ENCODE measurements at regions not wholly inside any gene's neighbourhood (a gene's known extent, or its start where the extent isn't known, plus 50 kb on each side); places are given as distances from the start of the nearest gene placed in this dataset.
A peak's percentile ranks its signal among the peaks of the same experiment; 100 is the strongest.

- no peak for DNase-seq
Observed at GRCh38 chr17:77493901-77494663, 353.3 kb downstream of the SEC14L1 start.

- DNase-seq, result peak; percentile 67
Observed at GRCh38 chr17:77494664-77495435, 354.1 kb downstream of the SEC14L1 start.

GRCh38 chr17:77495575-77495974 is 354.8 kb downstream of the SEC14L1 start:
- DNase-seq, result no peak

GRCh38 chr17:77496401-77496801 is 355.6 kb downstream of the SEC14L1 start:
- DNase-seq, result no peak

- no peak for DNase-seq
Observed at GRCh38 chr17:77496831-77497577, 356.2 kb downstream of the SEC14L1 start.

- no peak for DNase-seq
Observed at GRCh38 chr17:77497578-77497934, 356.8 kb downstream of the SEC14L1 start.

- no peak for DNase-seq
Observed at GRCh38 chr17:77498091-77498741, 357.4 kb downstream of the SEC14L1 start.

- no peak for DNase-seq
Observed at GRCh38 chr17:77498791-77499698, 358.3 kb downstream of the SEC14L1 start.

- DNase-seq, result no peak
Observed at GRCh38 chr17:77499699-77500435, 359.1 kb downstream of the SEC14L1 start.

- DNase-seq, result peak; percentile 15
Observed at GRCh38 chr17:77501101-77501566, 360.4 kb downstream of the SEC14L1 start.

- DNase-seq, result no peak
Observed at GRCh38 chr17:77501751-77502625, 361.2 kb downstream of the SEC14L1 start.

GRCh38 chr17:77502626-77503292 is 362.0 kb downstream of the SEC14L1 start:
- DNase-seq, result no peak

GRCh38 chr17:77503293-77503655 is 362.5 kb downstream of the SEC14L1 start:
- no peak for DNase-seq

- no peak for DNase-seq
Observed at GRCh38 chr17:77503916-77504651, 363.3 kb downstream of the SEC14L1 start.

GRCh38 chr17:77504652-77505155 is 363.9 kb downstream of the SEC14L1 start:
- DNase-seq, result no peak

- no peak for DNase-seq
Observed at GRCh38 chr17:77505181-77505639, 364.4 kb downstream of the SEC14L1 start.

- DNase-seq, result no peak
Observed at GRCh38 chr17:77506371-77506991, 365.7 kb downstream of the SEC14L1 start.
